ENCODE measurements at regions not wholly inside any gene's neighbourhood (a gene's known extent, or its start where the extent isn't known, plus 50 kb on each side); places are given as distances from the start of the nearest gene placed in this dataset.

GRCh38 chr5:103909391-103909790 lies 346.8 kb upstream of the NUDT12 start:
- TF ChIP-seq CTCF (conservative IDR thresholded peaks at IDR 0.05) (no peak), ZFX (IDR thresholded peaks at IDR 0.05) (no peak)
